Activated CD8-positive, alpha-beta memory T cell treated with anti-CD3 and anti-CD28 coated beads for 48 hours (primary cell): ENCODE measurements at regions not wholly inside any gene's neighbourhood (a gene's known extent, or its start where the extent isn't known, plus 50 kb on each side); places are given as distances from the start of the nearest gene placed in this dataset.

ENCODE experiments used
- DNase-seq, 3 experiments: peaks; one replicate each; pipeline ENCODE4 v3.0.0-alpha.2; 2020; ENCODE audit warnings: low read depth in 2 of 3, low spot score in 2 of 3

GRCh38 chr19:28493884-28494283, 719.1 kb downstream of the UQCRFS1 start:
- no peak for DNase-seq

DNA sequence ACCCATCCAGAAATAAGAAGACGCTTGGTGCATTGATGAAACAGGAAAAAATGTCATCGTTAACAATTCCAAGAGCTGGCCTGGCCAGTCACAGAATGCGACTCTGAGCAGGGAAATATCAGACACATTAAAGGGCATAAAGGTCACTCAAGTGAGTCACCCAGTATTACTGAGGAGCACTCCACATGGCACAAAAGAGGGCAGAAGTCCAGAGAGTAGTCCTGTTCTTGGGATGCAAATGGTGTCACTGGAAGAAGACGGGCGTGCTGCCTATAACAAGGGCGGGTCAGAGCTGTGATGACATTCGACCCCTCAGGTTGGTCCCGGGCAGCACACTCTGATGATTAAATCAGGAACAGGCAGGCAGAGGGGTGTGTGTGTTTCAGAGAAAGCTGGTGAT, 720.3 kb downstream of the UQCRFS1 start:
- no peak for DNase-seq

GRCh38 chr19:28492201-28492600, 720.8 kb downstream of the UQCRFS1 start:
- no peak for DNase-seq

DNA sequence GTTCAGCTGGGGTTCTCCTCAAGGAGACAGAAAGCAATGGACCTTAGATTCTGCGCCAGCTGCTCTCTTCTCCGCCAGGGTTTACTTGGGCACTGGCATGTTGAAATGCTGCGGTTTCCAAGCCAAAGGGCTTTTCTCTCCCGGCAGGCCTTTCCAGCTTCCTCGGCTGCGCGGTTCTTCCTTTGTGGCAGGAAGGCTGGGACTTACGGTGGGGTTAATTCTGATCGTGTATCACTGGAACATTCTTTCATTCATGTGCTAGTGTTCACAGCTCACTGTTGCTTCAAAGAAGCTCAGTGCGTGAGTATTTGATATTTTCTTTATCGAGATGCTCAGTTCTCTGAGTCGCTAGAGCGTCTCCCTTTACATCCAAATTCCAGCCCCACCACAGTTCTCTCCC, 723.2 kb downstream of the UQCRFS1 start:
- DNase-seq: no peak

DNA sequence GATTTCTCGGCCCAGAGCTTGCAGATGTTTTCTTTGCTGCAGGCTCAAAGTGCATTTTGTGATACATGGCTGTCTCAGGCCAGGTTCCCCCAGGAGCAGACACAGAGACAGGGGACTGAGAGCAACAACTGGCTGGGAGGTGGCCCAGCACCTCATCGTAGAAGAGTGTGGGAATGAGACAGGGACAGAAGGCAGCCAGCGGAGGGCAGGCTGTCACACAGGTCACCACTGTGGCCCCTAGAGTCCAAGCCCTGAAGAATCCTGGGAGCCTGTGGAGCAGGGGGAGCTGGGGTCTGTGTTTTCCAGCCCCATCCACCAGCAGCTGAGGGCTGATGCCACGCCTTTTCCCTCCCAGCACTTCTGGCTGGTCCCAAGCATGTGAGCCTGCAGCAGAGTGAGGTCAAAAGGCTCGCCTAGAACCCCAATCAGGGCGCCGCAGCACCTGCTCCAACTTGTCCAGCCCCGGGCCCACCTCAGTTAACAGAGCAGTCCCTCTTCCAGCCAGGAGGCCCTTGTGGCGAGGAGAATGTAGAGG, 723.8 kb downstream of the UQCRFS1 start:
- DNase-seq: no peak

DNA sequence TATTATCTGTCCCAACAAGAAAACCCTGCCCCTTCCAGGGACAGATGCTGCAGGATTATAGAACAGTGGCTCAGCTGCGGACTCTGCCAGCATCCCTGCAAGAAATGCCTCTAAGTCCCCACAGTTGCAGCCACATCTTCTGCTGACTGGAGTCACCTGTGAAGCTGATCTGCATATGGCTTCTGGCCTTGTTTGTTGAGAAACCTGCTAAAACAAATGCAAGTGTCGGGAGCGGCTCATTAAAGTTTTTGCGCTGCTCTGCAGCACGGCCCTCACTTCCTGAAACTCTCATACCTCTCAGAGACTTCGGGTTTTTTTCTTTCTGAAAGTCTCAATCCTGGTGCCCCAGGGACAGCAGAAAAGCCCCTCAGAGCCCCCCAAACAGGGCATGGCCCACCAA, 725.0 kb downstream of the UQCRFS1 start:
- DNase-seq: no peak

DNA sequence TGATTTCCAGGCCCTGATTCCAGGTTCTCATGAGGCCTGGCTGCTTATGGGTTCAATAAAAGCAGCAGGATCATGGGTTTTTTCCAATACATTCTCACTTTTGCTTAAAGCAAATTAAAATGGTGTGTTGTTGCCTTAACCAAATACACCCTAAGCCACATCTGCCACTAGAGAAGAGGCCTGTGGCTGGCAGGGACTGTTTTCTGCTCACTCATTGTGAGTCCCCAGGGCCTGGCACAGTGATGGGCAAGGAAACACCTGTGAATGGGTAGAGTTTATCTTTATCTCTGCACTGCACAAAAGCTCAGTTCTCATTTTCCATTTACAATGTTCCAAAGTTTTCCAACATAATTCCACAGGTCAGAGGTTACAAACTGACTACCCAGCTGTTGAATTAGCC, 726.0 kb downstream of the UQCRFS1 start:
- DNase-seq: no peak

- no peak for DNase-seq
Observed at GRCh38 chr19:28486473-28486872, 726.5 kb downstream of the UQCRFS1 start.

GRCh38 chr19:28485292-28485691, 727.7 kb downstream of the UQCRFS1 start:
- no peak for DNase-seq

- DNase-seq: no peak
Observed at GRCh38 chr19:28483197-28483596, 729.8 kb downstream of the UQCRFS1 start.

GRCh38 chr19:28482221-28482620, 730.7 kb downstream of the UQCRFS1 start:
- no peak for DNase-seq

DNA sequence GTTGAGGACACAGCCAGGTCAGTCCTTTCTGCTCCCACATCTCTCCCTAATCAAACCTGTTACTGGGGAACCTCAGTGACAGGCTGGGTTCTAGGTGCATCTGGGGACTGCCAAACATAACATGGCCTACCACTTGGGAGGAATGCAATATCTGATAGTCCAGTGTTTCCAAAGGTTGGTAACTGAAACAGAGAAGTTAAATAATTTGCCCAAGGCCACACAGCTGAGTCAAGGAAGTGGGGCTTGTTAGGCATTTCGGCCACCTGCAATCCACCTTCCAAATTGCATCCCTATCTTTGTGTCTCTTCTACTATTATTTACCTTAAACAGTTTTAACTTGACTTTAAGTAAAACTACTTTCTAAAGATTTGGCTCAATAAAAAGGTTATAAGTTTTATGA, 731.3 kb downstream of the UQCRFS1 start:
- DNase-seq: no peak

GRCh38 chr19:28475525-28475924, 737.4 kb downstream of the UQCRFS1 start:
- DNase-seq: no peak

- DNase-seq: no peak
Observed at GRCh38 chr19:28472843-28473242, 740.1 kb downstream of the UQCRFS1 start.

DNA sequence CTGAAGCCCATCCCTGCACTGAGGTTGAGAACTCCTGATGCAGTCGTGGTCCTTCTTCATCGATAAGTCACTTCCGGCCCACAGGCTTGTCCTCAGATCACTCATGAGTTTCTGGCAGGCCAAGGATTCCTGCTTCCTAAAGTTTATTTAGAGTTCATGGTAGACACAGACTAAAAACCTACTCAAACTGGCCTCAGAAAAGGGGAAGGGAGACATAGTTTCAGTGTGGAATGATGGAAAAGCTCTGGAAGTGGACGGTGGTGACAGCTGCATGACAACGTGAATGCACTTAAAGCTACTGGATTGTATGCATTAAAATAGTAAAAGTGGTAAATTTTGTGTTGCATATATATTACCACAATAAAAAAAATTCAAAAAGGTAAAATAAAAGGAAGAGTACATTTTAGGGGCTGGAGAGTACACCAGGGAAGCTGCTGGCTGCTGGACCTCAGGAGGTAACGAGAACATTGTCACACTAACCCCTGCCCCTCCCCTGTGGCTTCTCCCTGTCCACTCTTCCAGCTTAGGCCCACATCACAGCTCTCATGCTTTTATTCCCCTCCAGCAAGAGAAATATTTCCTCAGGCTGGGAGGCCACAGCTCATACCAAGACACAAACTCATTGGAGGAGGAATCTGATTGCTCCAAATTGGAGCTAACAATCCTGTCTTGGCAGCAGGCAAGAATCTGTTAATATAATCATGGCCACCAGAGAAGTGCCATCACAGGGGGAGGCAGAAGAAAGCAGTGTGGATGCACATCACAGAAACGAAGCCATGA, 741.0 kb downstream of the UQCRFS1 start:
- DNase-seq: no peak

GRCh38 chr19:28469544-28469943, 743.4 kb downstream of the UQCRFS1 start:
- no peak for DNase-seq

DNA sequence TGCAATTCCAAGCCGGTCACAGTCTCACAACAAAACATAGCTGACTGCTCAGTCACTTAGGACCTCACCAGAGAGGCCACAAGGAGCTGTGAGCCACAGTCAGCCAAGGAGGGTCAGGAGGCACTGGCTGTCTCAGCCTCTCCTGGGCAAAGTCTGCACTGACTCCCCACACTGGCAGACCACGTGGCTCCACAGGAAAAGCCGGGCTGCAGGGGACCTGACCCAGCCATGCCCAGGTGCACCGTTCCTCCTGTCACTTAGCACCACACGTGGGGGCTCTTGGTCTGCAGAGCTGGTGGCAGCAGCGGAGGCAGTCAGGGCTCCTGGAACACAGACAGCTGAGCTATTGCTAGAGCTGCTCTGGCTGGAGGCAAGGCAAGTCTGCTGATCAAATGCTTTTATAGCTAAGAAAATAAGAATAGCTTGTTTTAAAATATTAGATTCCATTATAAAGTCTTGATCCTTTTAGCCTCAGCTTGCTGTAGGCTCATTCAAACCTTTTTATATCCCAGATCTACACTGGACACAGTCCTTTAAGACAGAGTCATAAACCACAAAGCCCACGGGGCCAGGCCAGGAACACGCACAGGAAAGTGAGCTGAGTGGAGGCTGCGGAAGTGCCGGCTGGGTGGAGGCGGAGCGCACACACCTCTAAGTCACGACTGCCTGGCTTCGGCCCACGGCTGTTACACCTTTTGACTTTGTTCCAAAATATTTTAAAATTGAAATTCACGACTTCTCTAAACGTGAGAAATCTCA, 744.1 kb downstream of the UQCRFS1 start:
- no peak for DNase-seq

DNA sequence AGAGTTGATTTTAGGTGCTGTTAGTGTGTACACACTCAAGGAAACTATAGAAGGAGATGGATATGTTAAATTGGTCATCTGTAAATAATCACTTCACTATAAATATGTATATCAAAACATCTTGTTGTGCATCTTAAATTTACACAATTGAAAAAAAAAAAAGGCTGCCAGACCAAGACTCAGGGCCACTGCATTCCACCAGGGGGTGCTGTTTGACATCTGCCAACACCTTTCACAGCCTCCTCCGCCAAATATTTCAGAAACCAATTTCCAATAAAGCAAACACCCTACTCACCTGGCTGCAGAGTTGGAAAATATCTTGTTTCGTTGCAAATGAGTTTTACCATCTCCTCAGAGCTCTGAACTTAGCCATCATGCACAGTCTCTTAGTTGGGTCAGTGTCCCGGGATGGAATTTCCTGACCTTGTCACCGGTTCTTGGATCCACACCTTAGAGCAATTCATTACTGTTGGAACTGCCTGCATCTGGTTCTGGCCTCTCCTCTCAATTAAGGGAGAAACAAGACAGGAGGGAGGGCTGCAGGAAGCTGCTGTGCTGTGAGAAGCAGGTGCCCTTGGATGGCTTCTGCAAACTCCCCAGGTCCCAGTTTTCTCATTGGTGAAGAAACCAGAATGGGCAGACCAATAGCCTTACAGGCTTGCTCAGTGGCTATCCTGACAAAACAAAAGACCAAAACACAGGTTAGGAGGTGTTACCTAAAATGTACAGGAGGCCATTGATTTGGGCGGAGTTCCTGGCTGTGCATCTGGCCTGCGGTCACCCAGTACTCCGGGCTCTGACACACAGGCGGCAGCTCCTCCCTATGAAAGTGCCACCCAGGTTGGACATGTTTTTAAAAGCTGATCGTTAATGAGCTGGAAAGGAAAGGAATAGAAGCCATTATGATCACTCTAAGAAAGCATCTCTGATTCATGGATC, 746.6 kb downstream of the UQCRFS1 start:
- peak in 2 of 3 experiments; percentile 18 to 32 for DNase-seq

DNA sequence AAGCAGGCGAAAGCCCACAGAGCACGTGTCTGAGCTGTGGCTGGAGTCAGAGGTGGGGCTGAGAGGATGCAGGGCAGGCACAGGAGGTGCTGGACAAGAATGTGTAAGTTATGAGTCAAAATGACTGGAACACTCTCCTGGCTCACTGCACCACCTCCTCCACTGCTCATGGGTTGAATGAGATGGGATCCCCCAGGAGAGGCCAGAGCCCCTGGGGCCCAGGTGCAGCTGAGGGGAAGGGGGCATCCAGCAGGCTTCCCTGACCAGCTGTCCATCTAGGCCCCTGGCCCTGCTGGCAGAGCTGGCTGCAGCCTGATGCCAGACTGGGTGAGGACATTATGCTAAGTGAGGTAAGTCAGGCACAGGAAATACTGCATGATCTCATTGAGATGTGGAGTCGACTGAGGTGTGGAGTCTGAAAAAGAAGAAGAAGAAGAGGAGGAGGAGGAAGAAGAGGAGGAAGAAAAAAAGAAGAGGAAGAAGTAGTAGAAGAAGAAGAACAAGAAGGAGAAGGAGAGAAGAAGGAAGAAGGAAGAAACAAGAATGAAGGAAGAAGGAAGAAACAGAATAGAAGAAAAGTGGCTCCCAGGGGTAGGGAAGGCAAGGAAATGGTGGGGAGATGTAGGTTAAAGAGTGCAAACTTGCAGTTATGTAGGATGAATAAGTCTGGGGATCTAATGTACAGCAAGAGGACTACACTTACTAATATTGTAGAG, 747.4 kb downstream of the UQCRFS1 start:
- DNase-seq: no peak

DNA sequence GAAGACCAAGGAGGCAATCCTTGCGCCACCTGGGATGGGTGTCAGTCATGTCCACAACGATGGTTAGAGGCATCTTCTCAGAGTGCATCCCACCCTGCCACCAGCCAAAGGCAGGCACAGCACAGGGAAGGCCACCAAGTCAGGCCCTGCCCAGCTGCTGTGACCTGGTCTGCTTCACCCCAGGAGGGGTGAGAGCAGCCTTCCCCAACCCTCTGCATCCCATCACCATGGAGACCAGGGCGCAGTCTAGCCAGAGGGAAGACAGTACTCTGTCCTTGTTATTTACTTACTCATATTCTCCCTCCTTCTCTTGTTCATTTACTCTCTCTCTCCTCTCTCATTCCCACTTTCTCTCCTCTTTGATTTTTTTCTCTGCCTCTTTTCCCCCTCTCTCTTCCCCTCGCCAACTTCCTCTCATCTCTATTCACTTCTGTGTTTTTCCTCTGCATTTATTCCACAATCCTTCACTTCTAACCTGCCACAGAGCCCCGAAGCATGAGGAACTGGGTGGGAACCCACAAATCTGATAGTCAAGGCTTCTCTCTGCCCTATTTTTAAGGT, 749.4 kb downstream of the UQCRFS1 start:
- no peak for DNase-seq
